ENCODE measurements at regions not wholly inside any gene's neighbourhood (a gene's known extent, or its start where the extent isn't known, plus 50 kb on each side); places are given as distances from the start of the nearest gene placed in this dataset.

- Mint-ChIP-seq H3K27ac (no peak overlapping the region), H3K36me3 (ENCODE audit: low read depth) (no peaks in the 10 kb centered on the region), H3K27me3 (no peaks in the 10 kb centered on the region), H3K4me1 (ENCODE audit: low read depth) (no peaks in the 10 kb centered on the region), H3K4me3 (no peak overlapping the region), H3K9me3 (peaks cover 4% of the 10 kb centered on the region)
- POLR2A ChIA-PET: no interaction called here
- TF ChIP-seq CTCF (IDR thresholded peaks at IDR 0.05): no peak
- DNase-seq: no peak
- ATAC-seq: no peak
- CTCF ChIA-PET: no interaction called here
- intact Hi-C loops (cut with micrococcal nuclease): no loop called here
Observed at GRCh38 chr15:36265422-36265821, 314.0 kb upstream of the CDIN1 start.

GRCh38 chr15:36271048-36271447, 308.4 kb upstream of the CDIN1 start:
- no peak for TF ChIP-seq CTCF (IDR thresholded peaks at IDR 0.05)
- Mint-ChIP-seq H3K9me3 (no peaks in the 10 kb centered on the region), H3K4me1 (ENCODE audit: low read depth) (no peaks in the 10 kb centered on the region), H3K4me3 (no peak overlapping the region), H3K27ac (no peak overlapping the region), H3K27me3 (no peaks in the 10 kb centered on the region), H3K36me3 (ENCODE audit: low read depth) (no peaks in the 10 kb centered on the region)
- intact Hi-C loops (cut with micrococcal nuclease): no loop called here
- ATAC-seq (no peak), DNase-seq (no peak)
- ChIA-PET CTCF (no interaction called here), POLR2A (no interaction called here)

- no peaks in the 10 kb centered on the region for H3K27me3 Mint-ChIP-seq
- H3K27ac Mint-ChIP-seq: no peak overlapping the region
- H3K4me3 Mint-ChIP-seq: no peak overlapping the region
- no peak for DNase-seq
- ChIA-PET CTCF (no interaction called here), POLR2A (no interaction called here)
- no peak for ATAC-seq
- no peak for TF ChIP-seq CTCF (IDR thresholded peaks at IDR 0.05)
- no peaks in the 10 kb centered on the region for H3K4me1 Mint-ChIP-seq (ENCODE audit: low read depth)
- peaks cover 17% of the 10 kb centered on the region for H3K9me3 Mint-ChIP-seq
- H3K36me3 Mint-ChIP-seq (ENCODE audit: low read depth): no peaks in the 10 kb centered on the region
- intact Hi-C loops (cut with micrococcal nuclease): no loop called here
Observed at GRCh38 chr15:36275656-36276055, 303.8 kb upstream of the CDIN1 start.

GRCh38 chr15:36278219-36278618, 301.2 kb upstream of the CDIN1 start:
- Mint-ChIP-seq H3K4me1 (ENCODE audit: low read depth) (no peaks in the 10 kb centered on the region), H3K27ac (no peak overlapping the region), H3K4me3 (no peak overlapping the region), H3K27me3 (no peaks in the 10 kb centered on the region), H3K36me3 (ENCODE audit: low read depth) (no peaks in the 10 kb centered on the region), H3K9me3 (peaks cover 17% of the 10 kb centered on the region)
- no peak for TF ChIP-seq CTCF (IDR thresholded peaks at IDR 0.05)
- ChIA-PET POLR2A (no interaction called here), CTCF (no interaction called here)
- DNase-seq: no peak
- intact Hi-C loops (cut with micrococcal nuclease): no loop called here
- no peak for ATAC-seq

GRCh38 chr15:36282821-36283220, 296.6 kb upstream of the CDIN1 start:
- Mint-ChIP-seq H3K27me3 (no peaks in the 10 kb centered on the region), H3K9me3 (peaks cover 10% of the 10 kb centered on the region), H3K27ac (no peak overlapping the region), H3K4me3 (no peak overlapping the region), H3K4me1 (ENCODE audit: low read depth) (no peaks in the 10 kb centered on the region), H3K36me3 (ENCODE audit: low read depth) (no peaks in the 10 kb centered on the region)
- no peak for DNase-seq
- ChIA-PET CTCF (no interaction called here), POLR2A (no interaction called here)
- intact Hi-C loops (cut with micrococcal nuclease): no loop called here
- no peak for ATAC-seq
- no peak for TF ChIP-seq CTCF (IDR thresholded peaks at IDR 0.05)
